Liver (tissue), 8 donors: ENCODE measurements at regions not wholly inside any gene's neighbourhood (a gene's known extent, or its start where the extent isn't known, plus 50 kb on each side); places are given as distances from the start of the nearest gene placed in this dataset.

Source experiments
- DNase-seq: peaks from one replicate; pipeline ENCODE4 v3.0.0-alpha.2; 2017; ENCODE audit warnings: low spot score
- H3K27ac ChIP-seq, 2 donors: one replicate each; pipeline ENCODE4 v1.7.0; 2013; ENCODE audit warnings: inconsistent platforms in 2 of 2, low read length in 2 of 2, control low read depth in 1 of 2, low read depth in 1 of 2, mild to moderate bottlenecking in 1 of 2
- H3K27me3 ChIP-seq, 4 donors: one replicate each; pipeline versions ENCODE4 v1.6.1 to v1.7.0; 2013; ENCODE audit warnings: low read length in 3 of 4, inconsistent platforms in 1 of 4, mild to moderate bottlenecking in 1 of 4, moderate library complexity in 1 of 4; ENCODE audit not compliant: control insufficient read depth in 4 of 4, insufficient read depth in 4 of 4
- H3K36me3 ChIP-seq, 4 donors: one replicate each; pipeline versions ENCODE4 v1.6.1 to v1.7.0; 2013; ENCODE audit warnings: low read length in 3 of 4, mild to moderate bottlenecking in 3 of 4, low read depth in 1 of 4, moderate library complexity in 1 of 4; ENCODE audit not compliant: control insufficient read depth in 4 of 4, insufficient read depth in 3 of 4
- H3K4me1 ChIP-seq, 4 donors: one replicate each; pipeline versions ENCODE4 v1.6.1 to v1.7.0; 2013; ENCODE audit warnings: low read length in 3 of 4, mild to moderate bottlenecking in 3 of 4, moderate library complexity in 1 of 4; ENCODE audit not compliant: control insufficient read depth in 4 of 4, insufficient read depth in 4 of 4
- H3K4me3 ChIP-seq, 3 donors: one replicate each; pipeline versions ENCODE4 v1.6.1 to v1.7.0; 2013; ENCODE audit warnings: low read length in 3 of 3, control low read depth in 1 of 3, low read depth in 1 of 3, mild to moderate bottlenecking in 1 of 3
- H3K9ac ChIP-seq, 2 donors: one replicate each; pipeline ENCODE4 v1.7.0; 2013; ENCODE audit warnings: low read length in 2 of 2, mild to moderate bottlenecking in 2 of 2, moderate library complexity in 2 of 2, control low read depth in 1 of 2, low read depth in 1 of 2
- H3K9me3 ChIP-seq, 4 donors: one replicate each; pipeline versions ENCODE4 v1.6.1 to v1.7.0; 2013; ENCODE audit warnings: low read length in 3 of 4; ENCODE audit not compliant: control insufficient read depth in 4 of 4
- CTCF ChIP-seq: fragments of 150-350 bp; IDR thresholded peaks from 2 replicates; pipeline ENCODE4 v1.5.1; 2017; ENCODE audit warnings: improper control_type of control experiment, low read depth, low read length; ENCODE audit not compliant: missing input control
- FOXA1 ChIP-seq: IDR thresholded peaks from 2 replicates; pipeline ENCODE4 v1.6.1; 2016; ENCODE audit warnings: antibody characterized with exemption
- FOXA2 ChIP-seq: IDR thresholded peaks from 2 replicates; pipeline ENCODE4 v1.6.1; 2016; ENCODE audit warnings: antibody characterized with exemption
- HNF4G ChIP-seq: IDR thresholded peaks from 2 replicates; pipeline ENCODE4 v1.6.1; 2016; ENCODE audit warnings: antibody characterized with exemption
- JUND ChIP-seq, 2 donors: IDR thresholded peaks; 2 replicates each; pipeline ENCODE4 v1.6.1; 2016; ENCODE audit warnings: antibody characterized with exemption in 2 of 2
- MAX ChIP-seq: IDR thresholded peaks from 2 replicates; pipeline ENCODE4 v1.6.1; 2016; ENCODE audit warnings: antibody characterized with exemption
- NR2F2 ChIP-seq: IDR thresholded peaks from 2 replicates; pipeline ENCODE4 v1.6.1; 2016; ENCODE audit warnings: antibody characterized with exemption
- RAD21 ChIP-seq, 2 donors: IDR thresholded peaks; 2 replicates each; pipeline ENCODE4 v1.6.1; 2016; ENCODE audit warnings: antibody characterized with exemption in 2 of 2, mild to moderate bottlenecking in 2 of 2
- REST ChIP-seq: IDR thresholded peaks from 2 replicates; pipeline ENCODE4 v1.6.1; 2016; ENCODE audit warnings: antibody characterized with exemption, mild to moderate bottlenecking
- RXRA ChIP-seq, 2 donors: IDR thresholded peaks; 2 replicates each; pipeline ENCODE4 v1.6.1; 2017 to 2018; ENCODE audit warnings: antibody characterized with exemption in 2 of 2, mild to moderate bottlenecking in 1 of 2
- SP1 ChIP-seq: IDR thresholded peaks from 2 replicates; pipeline ENCODE4 v1.6.1; 2018; ENCODE audit warnings: antibody characterized with exemption, mild to moderate bottlenecking
- TAF1 ChIP-seq: conservative IDR thresholded peaks from 2 replicates; pipeline ENCODE4 v1.6.1; 2016; ENCODE audit warnings: antibody characterized with exemption, mild to moderate bottlenecking
- YY1 ChIP-seq: IDR thresholded peaks from 2 replicates; pipeline ENCODE4 v1.6.1; 2016; ENCODE audit warnings: antibody characterized with exemption, mild to moderate bottlenecking
- WGBS: extraction: QIAGEN DNeasy Blood & Tissue Kit; methylation state at CpG from one replicate; pipeline ENCODE4 v1.1.7; 2013; 5-methylcytosine and 5-hydroxymethylcytosine counted together
- donor health status: healthy.
- donor health status: healthy.
- donor health status: healthy.
- donor health status: healthy.
- donor health status: healthy.

DNA sequence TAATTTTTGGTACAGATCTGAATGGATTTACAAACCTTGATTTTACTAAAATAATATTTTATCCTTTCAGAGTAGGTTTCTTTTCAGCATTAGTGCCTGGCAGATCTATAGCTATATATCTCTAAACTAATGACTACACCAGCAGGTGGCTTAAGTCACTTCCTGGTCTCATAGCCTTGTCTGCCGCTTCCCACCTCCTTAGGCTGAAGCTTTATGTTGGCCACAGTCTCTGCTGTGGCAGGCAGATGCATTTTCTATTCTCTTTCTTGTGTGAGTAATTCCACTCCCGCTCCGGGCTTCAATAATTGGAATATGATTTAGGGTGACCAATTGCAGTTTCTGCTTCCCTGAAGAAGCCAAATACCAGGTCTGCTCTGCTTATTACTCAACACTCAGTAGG, 226.8 kb upstream of the HS3ST5 start:
- H3K9me3 ChIP-seq: no peaks in the 10 kb centered on the region
- no peak overlapping the region for H3K27ac ChIP-seq
- no peak overlapping the region for H3K9ac ChIP-seq
- H3K36me3 ChIP-seq: no peaks in the 10 kb centered on the region
- TF ChIP-seq RXRA (IDR thresholded peaks at IDR 0.05): no peak
- no peak for TF ChIP-seq RAD21 (IDR thresholded peaks at IDR 0.05)
- TF ChIP-seq MAX: no peak
- TF ChIP-seq NR2F2: no peak
- no peak for TF ChIP-seq CTCF
- no peak for TF ChIP-seq YY1
- WGBS: 77% methylated on average over 3 of the region's 3 CpGs
- no peak for DNase-seq
- H3K27me3 ChIP-seq: no peaks in the 10 kb centered on the region
- H3K4me3 ChIP-seq: no peak overlapping the region
- H3K4me1 ChIP-seq: no peaks in the 10 kb centered on the region

DNA sequence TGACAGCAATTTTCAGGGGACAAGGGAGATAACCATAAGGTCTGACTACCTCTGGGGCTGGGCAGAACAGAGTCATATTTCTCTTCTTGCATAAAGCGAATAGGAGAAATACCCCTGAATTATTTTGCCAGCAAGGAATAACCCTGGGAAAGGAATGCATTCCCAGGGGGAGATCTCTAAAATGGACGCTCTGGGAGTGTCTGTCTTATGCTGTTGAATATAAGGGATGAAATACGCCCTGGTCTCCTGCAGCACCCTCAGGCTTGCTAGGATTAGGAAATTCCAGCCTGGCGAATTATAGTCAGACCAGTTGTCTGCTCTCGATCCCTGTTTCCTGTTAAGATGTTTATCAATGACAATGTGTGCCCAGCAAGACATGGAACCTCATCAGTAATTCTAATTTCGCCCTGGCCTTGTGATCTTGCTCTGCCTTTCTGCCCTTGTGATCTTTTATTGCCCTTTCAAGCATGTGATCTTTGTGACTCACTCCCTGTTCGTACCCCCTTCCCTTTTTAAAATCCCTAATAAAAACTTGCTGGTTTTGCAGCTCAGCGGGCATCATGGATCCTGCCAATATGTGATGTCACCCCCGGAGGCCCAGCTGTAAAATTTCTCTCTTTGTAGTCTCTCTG, 221.6 kb upstream of the HS3ST5 start:
- Histone ChIP-seq H3K9me3 (no peaks in the 10 kb centered on the region), H3K36me3 (no peaks in the 10 kb centered on the region), H3K27me3 (no peaks in the 10 kb centered on the region), H3K9ac (no peak overlapping the region), H3K4me1 (no peaks in the 10 kb centered on the region), H3K4me3 (no peak overlapping the region), H3K27ac (no peak overlapping the region)
- no peak for DNase-seq
- TF ChIP-seq JUND (IDR thresholded peaks at IDR 0.05): no peak
- TF ChIP-seq NR2F2: no peak
- TF ChIP-seq FOXA1: no peak
- TF ChIP-seq HNF4G: no peak
- TF ChIP-seq SP1: no peak
- TF ChIP-seq RXRA (IDR thresholded peaks at IDR 0.05): no peak
- TF ChIP-seq REST: no peak
- TF ChIP-seq YY1: no peak
- no peak for TF ChIP-seq FOXA2
- TF ChIP-seq MAX: no peak
- no peak for TF ChIP-seq TAF1
- TF ChIP-seq CTCF: no peak
- 76% methylated on average over 9 of the region's 9 CpGs for WGBS
